ENCODE measurements at regions not wholly inside any gene's neighbourhood (a gene's known extent, or its start where the extent isn't known, plus 50 kb on each side); places are given as distances from the start of the nearest gene placed in this dataset.

DNA sequence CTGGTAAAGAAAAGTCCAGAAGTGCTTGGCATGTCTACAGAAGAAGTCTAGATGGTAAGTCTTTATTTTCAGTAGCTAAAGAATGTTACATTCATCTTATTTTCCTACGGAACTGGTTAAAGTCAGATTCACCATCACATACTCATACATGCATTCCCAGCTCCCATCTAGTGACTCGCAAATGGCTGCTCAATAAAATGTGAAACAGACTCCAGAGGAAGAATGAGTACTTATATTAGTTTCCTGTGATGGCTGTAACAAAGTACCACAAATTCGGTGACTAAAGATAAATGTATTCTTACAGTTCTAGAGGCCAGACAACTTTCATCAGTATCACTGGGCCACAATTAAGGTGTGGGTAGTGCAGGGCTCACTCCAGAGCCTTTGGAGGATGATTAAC is 797.2 kb downstream of the SATB2 start:
- TF ChIP-seq EZH2 (IDR thresholded peaks at IDR 0.05; ENCODE audit: insufficient read depth, poor library complexity, severe bottlenecking) (no peak), EZH2phosphoT487 (IDR thresholded peaks at IDR 0.05; ENCODE audit: insufficient read depth, low read depth) (no peak)
